ENCODE measurements at regions not wholly inside any gene's neighbourhood (a gene's known extent, or its start where the extent isn't known, plus 50 kb on each side); places are given as distances from the start of the nearest gene placed in this dataset.

GRCh38 chr17:70013911-70014310 lies 61.1 kb upstream of the KCNJ16 start:
- peaks cover 89% of the 10 kb centered on the region for H3K9me3 ChIP-seq (ENCODE audit: low read length)
- no peak overlapping the region for H3K4me3 ChIP-seq (replicated peaks in 1 of 3; ENCODE audit: insufficient read depth in 1 of 3, low read depth in 2 of 3, low read length in 3 of 3)
- intact Hi-C loops (cut with micrococcal nuclease; ENCODE audit: unreplicated experiment): no loop called here
- DNase-seq (ENCODE audit: low spot score) (no peak), FAIRE-seq (no peak), ATAC-seq (no peak)
- 2% methylated on average over 4 of the region's 4 CpGs for WGBS (ENCODE audit: low lambda C conversion rate)
- ChIA-PET POLR2A (no interaction called here), CTCF (ENCODE audit: low intra/inter-chr PET ratio, low total read pairs) (no interaction called here)
- no peaks in the 10 kb centered on the region for H3K27me3 ChIP-seq (ENCODE audit: control insufficient read depth in 1 of 2, insufficient read depth in 2 of 2, low read length in 2 of 2)
- no peak overlapping the region for H2AFZ ChIP-seq (ENCODE audit: low read length)
- H3K4me2 ChIP-seq (ENCODE audit: low read depth, low read length): no peak overlapping the region
- no TSS peak for BruUV-seq (replicated peaks)
- in situ Hi-C loops (cut with HindIII; ENCODE audit: extremely low pct_ligation_motif_present, low pct_unique_long_range_greater_than_20kb): no loop called here
- H3K36me3 ChIP-seq (replicated peaks in 1 of 2; ENCODE audit: control insufficient read depth in 1 of 2, insufficient read depth in 2 of 2, low read length in 2 of 2): no peaks in the 10 kb centered on the region
- no peaks in the 10 kb centered on the region for H3K79me2 ChIP-seq (ENCODE audit: insufficient read depth, low read length)
- TF ChIP-seq SKIL (CRISPR knock-in tag; IDR thresholded peaks at IDR 0.05; ENCODE audit: borderline replicate concordance): no peak
- TF ChIP-seq PRMT3 (CRISPR knock-in tag; IDR thresholded peaks at IDR 0.05; ENCODE audit: borderline replicate concordance, low read depth): no peak
- TF ChIP-seq ZNF614 (CRISPR knock-in tag; IDR thresholded peaks at IDR 0.05; ENCODE audit: borderline replicate concordance): no peak
- TF ChIP-seq, protein P1, sequence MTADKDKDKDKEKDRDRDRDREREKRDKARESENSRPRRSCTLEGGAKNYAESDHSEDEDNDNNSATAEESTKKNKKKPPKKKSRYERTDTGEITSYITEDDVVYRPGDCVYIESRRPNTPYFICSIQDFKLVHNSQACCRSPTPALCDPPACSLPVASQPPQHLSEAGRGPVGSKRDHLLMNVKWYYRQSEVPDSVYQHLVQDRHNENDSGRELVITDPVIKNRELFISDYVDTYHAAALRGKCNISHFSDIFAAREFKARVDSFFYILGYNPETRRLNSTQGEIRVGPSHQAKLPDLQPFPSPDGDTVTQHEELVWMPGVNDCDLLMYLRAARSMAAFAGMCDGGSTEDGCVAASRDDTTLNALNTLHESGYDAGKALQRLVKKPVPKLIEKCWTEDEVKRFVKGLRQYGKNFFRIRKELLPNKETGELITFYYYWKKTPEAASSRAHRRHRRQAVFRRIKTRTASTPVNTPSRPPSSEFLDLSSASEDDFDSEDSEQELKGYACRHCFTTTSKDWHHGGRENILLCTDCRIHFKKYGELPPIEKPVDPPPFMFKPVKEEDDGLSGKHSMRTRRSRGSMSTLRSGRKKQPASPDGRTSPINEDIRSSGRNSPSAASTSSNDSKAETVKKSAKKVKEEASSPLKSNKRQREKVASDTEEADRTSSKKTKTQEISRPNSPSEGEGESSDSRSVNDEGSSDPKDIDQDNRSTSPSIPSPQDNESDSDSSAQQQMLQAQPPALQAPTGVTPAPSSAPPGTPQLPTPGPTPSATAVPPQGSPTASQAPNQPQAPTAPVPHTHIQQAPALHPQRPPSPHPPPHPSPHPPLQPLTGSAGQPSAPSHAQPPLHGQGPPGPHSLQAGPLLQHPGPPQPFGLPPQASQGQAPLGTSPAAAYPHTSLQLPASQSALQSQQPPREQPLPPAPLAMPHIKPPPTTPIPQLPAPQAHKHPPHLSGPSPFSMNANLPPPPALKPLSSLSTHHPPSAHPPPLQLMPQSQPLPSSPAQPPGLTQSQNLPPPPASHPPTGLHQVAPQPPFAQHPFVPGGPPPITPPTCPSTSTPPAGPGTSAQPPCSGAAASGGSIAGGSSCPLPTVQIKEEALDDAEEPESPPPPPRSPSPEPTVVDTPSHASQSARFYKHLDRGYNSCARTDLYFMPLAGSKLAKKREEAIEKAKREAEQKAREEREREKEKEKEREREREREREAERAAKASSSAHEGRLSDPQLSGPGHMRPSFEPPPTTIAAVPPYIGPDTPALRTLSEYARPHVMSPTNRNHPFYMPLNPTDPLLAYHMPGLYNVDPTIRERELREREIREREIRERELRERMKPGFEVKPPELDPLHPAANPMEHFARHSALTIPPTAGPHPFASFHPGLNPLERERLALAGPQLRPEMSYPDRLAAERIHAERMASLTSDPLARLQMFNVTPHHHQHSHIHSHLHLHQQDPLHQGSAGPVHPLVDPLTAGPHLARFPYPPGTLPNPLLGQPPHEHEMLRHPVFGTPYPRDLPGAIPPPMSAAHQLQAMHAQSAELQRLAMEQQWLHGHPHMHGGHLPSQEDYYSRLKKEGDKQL (CRISPR knock-in tag; IDR thresholded peaks at IDR 0.05; ENCODE audit: low read depth): no peak
- no peak for TF ChIP-seq ZNF574 (CRISPR knock-in tag; IDR thresholded peaks at IDR 0.05)
- TF ChIP-seq CREB1 (IDR thresholded peaks at IDR 0.05): no peak
- no peak for TF ChIP-seq CREB1 (CRISPR knock-in tag; IDR thresholded peaks at IDR 0.05)
- no peak for TF ChIP-seq ZNF616 (CRISPR knock-in tag; IDR thresholded peaks at IDR 0.05; ENCODE audit: low read depth)
- TF ChIP-seq ZNF660 (CRISPR knock-in tag; IDR thresholded peaks at IDR 0.05; ENCODE audit: borderline replicate concordance, low read depth): no peak
- no peak for TF ChIP-seq GZF1 (CRISPR knock-in tag; IDR thresholded peaks at IDR 0.05)
- no peak for TF ChIP-seq NFE2 (CRISPR knock-in tag; IDR thresholded peaks at IDR 0.05)
- no peak for TF ChIP-seq MTF1 (CRISPR knock-in tag; IDR thresholded peaks at IDR 0.05)
- no peak overlapping the region for H3K27ac ChIP-seq (ENCODE audit: extremely low read length, insufficient read depth, low read length)
- H4K20me1 ChIP-seq (ENCODE audit: insufficient read depth, low read length): no peaks in the 10 kb centered on the region
- H3K9ac ChIP-seq (ENCODE audit: insufficient read depth, low read depth, low read length): no peak overlapping the region
- H3K4me1 ChIP-seq (ENCODE audit: insufficient read depth, low read length): no peaks in the 10 kb centered on the region

Measured in HepG2 (cell line).